HEK293 (cell line): ENCODE measurements at regions not wholly inside any gene's neighbourhood (a gene's known extent, or its start where the extent isn't known, plus 50 kb on each side); places are given as distances from the start of the nearest gene placed in this dataset.
A peak's percentile ranks its signal among the peaks of the same experiment; 100 is the strongest.
"Not testable (repeated sequence)": the region's sequence is repeated elsewhere in the genome, so short reads cannot be mapped to it uniquely, and the experiment has no call there.

ENCODE experiments used
- CTCF ChIA-PET: fragments of 350-600 bp; formaldehyde crosslinking; extraction: SDS; loops from one replicate; lab custom pipeline; 2021; ENCODE audit warnings: antibody characterized with exemption; lab: Yijun Ruan, JAX
- POLR2A ChIA-PET: fragments of 300-600 bp; formaldehyde crosslinking; extraction: SDS; loops from one replicate; lab custom pipeline; 2020; ENCODE audit warnings: antibody characterized with exemption, inconsistent platforms; lab: Yijun Ruan, JAX
- H3K27ac ChIP-seq: fragments of 200-500 bp; sonication (Bioruptor generic); 2 replicates; pipeline ENCODE4 v1.5.1; 2014; ENCODE audit warnings: low read depth, low read length, control low read depth, inconsistent platforms; ENCODE audit errors: extremely low read depth
- H3K36me3 ChIP-seq, 2 experiments: fragments of 200-500 bp in 1 of 2; sonication (Bioruptor generic) in 1 of 2; 1 replicate in 1 of 2; 2 replicates in 1 of 2; pipeline ENCODE4 v1.5.1; 2014 to 2017; ENCODE audit warnings: inconsistent platforms in 2 of 2, low read length in 2 of 2; ENCODE audit not compliant: control insufficient read depth in 2 of 2, insufficient read depth in 1 of 2
- H3K4me1 ChIP-seq: fragments of 200-500 bp; sonication (Bioruptor generic); 2 replicates; pipeline ENCODE4 v1.5.1; 2014; ENCODE audit warnings: mild to moderate bottlenecking, low read length, inconsistent platforms; ENCODE audit not compliant: control insufficient read depth, insufficient read depth
- H3K4me3 ChIP-seq: 2 replicates; pipeline ENCODE4 v1.5.1; 2011; ENCODE audit warnings: low read depth, mild to moderate bottlenecking, control low read depth, low read length, moderate library complexity
- H3K9me3 ChIP-seq: fragments of 200-500 bp; sonication (Bioruptor generic); 2 replicates; pipeline ENCODE4 v1.5.1; 2014; ENCODE audit warnings: low read depth, low read length, inconsistent platforms; ENCODE audit not compliant: control insufficient read depth, insufficient read depth
- GLI2 ChIP-seq: fragments of 450-650 bp; formaldehyde crosslinking; IDR thresholded peaks from 2 replicates; pipeline ENCODE4; 2017; ENCODE audit warnings: missing biosample characterization, missing genetic modification characterization, low read depth, borderline replicate concordance
- OVOL3 ChIP-seq: fragments of 450-650 bp; formaldehyde crosslinking; IDR thresholded peaks from 2 replicates; pipeline ENCODE4 v1.5.1; 2016; ENCODE audit warnings: missing biosample characterization, missing genetic modification characterization
- SCRT1 ChIP-seq: fragments of 450-650 bp; formaldehyde crosslinking; IDR thresholded peaks from 2 replicates; pipeline ENCODE4 v1.5.1; 2016; ENCODE audit warnings: missing biosample characterization, missing genetic modification characterization, borderline replicate concordance
- ZNF133 ChIP-seq: fragments of 450-650 bp; formaldehyde crosslinking; IDR thresholded peaks from 2 replicates; pipeline ENCODE4 v1.5.1; 2016; ENCODE audit warnings: missing biosample characterization, missing genetic modification characterization
- ZNF335 ChIP-seq: fragments of 450-650 bp; formaldehyde crosslinking; conservative IDR thresholded peaks from 2 replicates; pipeline ENCODE4 v1.5.1; 2016; ENCODE audit warnings: missing biosample characterization, missing genetic modification characterization
- ZNF37A ChIP-seq: fragments of 450-650 bp; IDR thresholded peaks from 2 replicates; pipeline ENCODE4 v1.5.1; 2018; ENCODE audit warnings: missing biosample characterization, missing genetic modification characterization
- ZNF654 ChIP-seq: fragments of 450-650 bp; formaldehyde crosslinking; IDR thresholded peaks from 2 replicates; pipeline ENCODE4 v1.5.1; 2016; ENCODE audit warnings: low read depth, missing biosample characterization, missing genetic modification characterization
- ZSCAN30 ChIP-seq: fragments of 450-650 bp; IDR thresholded peaks from 2 replicates; pipeline ENCODE4 v1.5.1; 2018; ENCODE audit warnings: missing biosample characterization, mild to moderate bottlenecking, missing genetic modification characterization, moderate library complexity
- TF ChIP-seq, protein P1 (sequence below): fragments of 450-650 bp; formaldehyde crosslinking; IDR thresholded peaks from 2 replicates; pipeline ENCODE4 v1.5.1; 2016; ENCODE audit warnings: missing biosample characterization, missing genetic modification characterization
- TF ChIP-seq, protein P2 (sequence below): fragments of 450-650 bp; formaldehyde crosslinking; IDR thresholded peaks from 2 replicates; pipeline ENCODE4 v1.5.1; 2017; ENCODE audit warnings: missing biosample characterization, missing genetic modification characterization
- TF ChIP-seq, protein P3 (sequence below): fragments of 450-650 bp; formaldehyde crosslinking; IDR thresholded peaks from 2 replicates; pipeline ENCODE4 v1.5.1; 2016; ENCODE audit warnings: missing biosample characterization, missing genetic modification characterization, borderline replicate concordance

DNA sequence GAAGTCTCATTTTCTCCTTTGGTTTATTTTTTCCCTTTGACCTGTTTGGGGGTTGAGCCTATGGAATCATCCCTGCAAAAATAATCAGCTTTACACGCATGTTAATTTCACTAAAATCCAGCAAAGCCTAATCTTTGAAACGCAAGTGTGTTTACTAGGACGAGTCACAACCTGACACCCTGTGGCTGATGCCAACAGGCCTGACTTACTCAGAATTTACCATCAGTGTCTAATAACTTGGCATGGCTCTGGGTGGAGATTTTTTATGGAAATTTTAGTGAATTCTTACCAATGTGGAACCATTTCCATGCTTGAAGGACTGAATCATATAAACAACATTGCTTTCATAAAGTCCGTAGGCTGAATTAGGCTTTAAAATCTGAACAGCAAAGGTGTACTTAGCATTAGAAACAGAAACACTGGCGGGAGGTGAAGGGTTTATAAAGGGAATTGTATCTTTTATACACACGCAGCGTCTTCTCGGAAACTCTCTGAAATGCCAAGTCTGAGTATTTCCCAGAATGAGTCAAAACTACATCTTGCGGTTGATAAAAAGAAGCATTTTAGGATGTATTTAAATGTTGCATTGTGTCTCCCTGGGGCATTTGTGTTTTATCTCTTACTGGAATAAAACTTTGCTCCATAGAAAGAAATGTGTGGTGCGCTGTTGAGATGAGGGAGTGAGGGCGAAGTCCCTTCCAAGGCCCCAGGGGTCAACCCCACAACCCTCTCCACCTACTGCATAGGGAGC is 81.2 kb downstream of the DACT2 start:
- Histone ChIP-seq H3K9me3 (no peaks in the 10 kb centered on the region), H3K27ac (no peak overlapping the region)
- ChIA-PET POLR2A (no interaction called here), CTCF (no interaction called here)
- TF ChIP-seq ZNF654 (tag by site-specific recombination) (no peak), OVOL3 (tag by site-specific recombination) (no peak), ZSCAN30 (tag by site-specific recombination) (no peak), ZNF335 (tag by site-specific recombination) (no peak), GLI2 (no peak), SCRT1 (tag by site-specific recombination) (no peak)
- TF ChIP-seq, protein P1, sequence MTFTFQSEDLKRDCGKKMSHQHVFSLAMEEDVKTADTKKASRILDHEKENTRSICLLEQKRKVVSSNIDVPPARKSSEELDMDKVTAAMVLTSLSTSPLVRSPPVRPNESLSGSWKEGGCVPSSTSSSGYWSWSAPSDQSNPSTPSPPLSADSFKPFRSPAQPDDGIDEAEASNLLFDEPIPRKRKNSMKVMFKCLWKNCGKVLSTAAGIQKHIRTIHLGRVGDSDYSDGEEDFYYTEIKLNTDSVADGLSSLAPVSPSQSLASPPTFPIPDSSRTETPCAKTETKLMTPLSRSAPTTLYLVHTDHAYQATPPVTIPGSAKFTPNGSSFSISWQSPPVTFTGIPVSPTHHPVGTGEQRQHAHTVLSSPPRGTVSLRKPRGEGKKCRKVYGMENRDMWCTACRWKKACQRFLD (tag by site-specific recombination), result no peak
- TF ChIP-seq, protein P2, sequence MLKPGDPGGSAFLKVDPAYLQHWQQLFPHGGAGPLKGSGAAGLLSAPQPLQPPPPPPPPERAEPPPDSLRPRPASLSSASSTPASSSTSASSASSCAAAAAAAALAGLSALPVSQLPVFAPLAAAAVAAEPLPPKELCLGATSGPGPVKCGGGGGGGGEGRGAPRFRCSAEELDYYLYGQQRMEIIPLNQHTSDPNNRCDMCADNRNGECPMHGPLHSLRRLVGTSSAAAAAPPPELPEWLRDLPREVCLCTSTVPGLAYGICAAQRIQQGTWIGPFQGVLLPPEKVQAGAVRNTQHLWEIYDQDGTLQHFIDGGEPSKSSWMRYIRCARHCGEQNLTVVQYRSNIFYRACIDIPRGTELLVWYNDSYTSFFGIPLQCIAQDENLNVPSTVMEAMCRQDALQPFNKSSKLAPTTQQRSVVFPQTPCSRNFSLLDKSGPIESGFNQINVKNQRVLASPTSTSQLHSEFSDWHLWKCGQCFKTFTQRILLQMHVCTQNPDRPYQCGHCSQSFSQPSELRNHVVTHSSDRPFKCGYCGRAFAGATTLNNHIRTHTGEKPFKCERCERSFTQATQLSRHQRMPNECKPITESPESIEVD (tag by site-specific recombination), result no peak
- TF ChIP-seq, protein P3, sequence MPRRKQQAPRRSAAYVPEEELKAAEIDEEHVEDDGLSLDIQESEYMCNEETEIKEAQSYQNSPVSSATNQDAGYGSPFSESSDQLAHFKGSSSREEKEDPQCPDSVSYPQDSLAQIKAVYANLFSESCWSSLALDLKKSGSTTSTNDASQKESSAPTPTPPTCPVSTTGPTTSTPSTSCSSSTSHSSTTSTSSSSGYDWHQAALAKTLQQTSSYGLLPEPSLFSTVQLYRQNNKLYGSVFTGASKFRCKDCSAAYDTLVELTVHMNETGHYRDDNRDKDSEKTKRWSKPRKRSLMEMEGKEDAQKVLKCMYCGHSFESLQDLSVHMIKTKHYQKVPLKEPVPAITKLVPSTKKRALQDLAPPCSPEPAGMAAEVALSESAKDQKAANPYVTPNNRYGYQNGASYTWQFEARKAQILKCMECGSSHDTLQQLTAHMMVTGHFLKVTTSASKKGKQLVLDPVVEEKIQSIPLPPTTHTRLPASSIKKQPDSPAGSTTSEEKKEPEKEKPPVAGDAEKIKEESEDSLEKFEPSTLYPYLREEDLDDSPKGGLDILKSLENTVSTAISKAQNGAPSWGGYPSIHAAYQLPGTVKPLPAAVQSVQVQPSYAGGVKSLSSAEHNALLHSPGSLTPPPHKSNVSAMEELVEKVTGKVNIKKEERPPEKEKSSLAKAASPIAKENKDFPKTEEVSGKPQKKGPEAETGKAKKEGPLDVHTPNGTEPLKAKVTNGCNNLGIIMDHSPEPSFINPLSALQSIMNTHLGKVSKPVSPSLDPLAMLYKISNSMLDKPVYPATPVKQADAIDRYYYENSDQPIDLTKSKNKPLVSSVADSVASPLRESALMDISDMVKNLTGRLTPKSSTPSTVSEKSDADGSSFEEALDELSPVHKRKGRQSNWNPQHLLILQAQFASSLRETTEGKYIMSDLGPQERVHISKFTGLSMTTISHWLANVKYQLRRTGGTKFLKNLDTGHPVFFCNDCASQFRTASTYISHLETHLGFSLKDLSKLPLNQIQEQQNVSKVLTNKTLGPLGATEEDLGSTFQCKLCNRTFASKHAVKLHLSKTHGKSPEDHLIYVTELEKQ (tag by site-specific recombination), result no peak
- TF ChIP-seq, all 188 proteins: peak for 0
- H3K4me1 ChIP-seq, result no peaks in the 10 kb centered on the region
- no peaks in the 10 kb centered on the region for H3K36me3 ChIP-seq
- H3K4me3 ChIP-seq, result no peak overlapping the region

DNA sequence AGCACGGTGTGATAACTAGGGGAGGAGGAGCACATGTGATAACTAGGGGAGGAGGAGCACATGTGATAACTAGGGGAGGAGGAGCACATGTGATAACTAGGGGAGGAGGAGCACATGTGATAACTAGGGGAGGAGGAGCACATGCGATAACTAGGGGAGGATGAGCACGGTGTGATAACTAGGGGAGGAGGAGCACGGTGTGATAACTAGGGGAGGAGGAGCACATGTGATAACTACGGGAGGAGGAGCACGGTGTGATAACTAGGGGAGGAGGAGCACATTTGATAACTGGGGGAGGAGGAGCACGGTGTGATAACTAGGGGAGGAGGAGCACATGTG is 85.7 kb downstream of the DACT2 start:
- CTCF ChIA-PET, result interaction anchor here (0.8 to 1.0 kb wide), 2 partner anchors 15 to 82 kb away, joined by 3 read pairs; no protein-coding TSS in a partner anchor
- POLR2A ChIA-PET, result not testable (repeated sequence)

DNA sequence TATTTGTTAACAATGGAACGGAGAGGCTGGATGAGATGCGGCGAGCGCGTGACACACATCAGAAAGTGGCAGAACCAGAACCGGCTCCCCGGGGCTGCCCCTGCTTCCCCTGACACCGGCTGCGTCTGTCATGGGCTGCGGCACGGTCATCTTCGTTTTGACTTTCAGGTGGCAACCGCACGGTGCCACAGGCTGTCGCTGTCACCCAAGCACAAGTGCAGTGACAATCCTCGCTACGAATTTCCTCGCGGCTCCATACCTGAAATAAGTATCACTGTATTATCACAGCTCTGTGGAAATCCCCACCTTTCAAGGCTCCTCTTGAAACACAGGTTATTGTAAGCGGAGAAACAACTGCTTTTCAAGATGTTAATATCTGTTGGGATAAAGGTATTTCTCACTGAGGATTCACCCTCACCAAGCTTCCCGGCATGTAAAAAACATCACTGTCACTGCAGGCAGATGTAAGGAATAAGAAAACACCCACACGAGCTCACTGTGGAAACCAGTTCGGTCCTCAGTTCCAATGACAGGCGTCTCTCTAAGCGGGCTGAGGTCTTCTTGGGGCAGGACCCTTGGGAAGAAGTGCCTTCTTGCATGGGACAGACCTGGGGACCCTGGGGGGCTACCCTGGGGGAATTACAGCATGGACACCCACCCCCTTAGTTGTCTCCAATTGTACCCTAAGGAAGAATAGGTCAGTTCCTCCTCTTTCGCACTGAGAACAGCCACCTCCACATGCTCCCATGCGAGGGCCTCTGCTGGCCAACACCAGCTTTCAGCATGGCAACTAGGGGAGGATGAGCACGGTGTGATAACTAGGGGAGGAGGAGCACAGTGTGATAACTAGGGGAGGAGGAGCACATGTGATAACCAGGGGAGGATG is 86.3 kb downstream of the DACT2 start:
- Histone ChIP-seq H3K4me1 (no peaks in the 10 kb centered on the region), H3K27ac (no peak overlapping the region), H3K36me3 (no peaks in the 10 kb centered on the region), H3K9me3 (no peaks in the 10 kb centered on the region), H3K4me3 (no peak overlapping the region)
- ChIA-PET POLR2A (no interaction called here), CTCF (interaction anchor here (0.6 to 1.4 kb wide), 9 partner anchors 8 to 747 kb away, joined by 3 to 7 read pairs (median 3); no protein-coding TSS in a partner anchor)
- no peak for TF ChIP-seq ZNF37A (tag by site-specific recombination)
- TF ChIP-seq ZNF133 (tag by site-specific recombination), result peak; percentile 42; the same call in 1 of the 2 replicates

More for the DNA sequence above, 85.7 kb downstream of the DACT2 start:
- H3K9me3 ChIP-seq, H3K27ac ChIP-seq, H3K4me3 ChIP-seq, H3K36me3 ChIP-seq, H3K4me1 ChIP-seq: not testable (repeated sequence)
